ENCODE measurements at regions not wholly inside any gene's neighbourhood (a gene's known extent, or its start where the extent isn't known, plus 50 kb on each side); places are given as distances from the start of the nearest gene placed in this dataset.

- TF ChIP-seq, protein P1, sequence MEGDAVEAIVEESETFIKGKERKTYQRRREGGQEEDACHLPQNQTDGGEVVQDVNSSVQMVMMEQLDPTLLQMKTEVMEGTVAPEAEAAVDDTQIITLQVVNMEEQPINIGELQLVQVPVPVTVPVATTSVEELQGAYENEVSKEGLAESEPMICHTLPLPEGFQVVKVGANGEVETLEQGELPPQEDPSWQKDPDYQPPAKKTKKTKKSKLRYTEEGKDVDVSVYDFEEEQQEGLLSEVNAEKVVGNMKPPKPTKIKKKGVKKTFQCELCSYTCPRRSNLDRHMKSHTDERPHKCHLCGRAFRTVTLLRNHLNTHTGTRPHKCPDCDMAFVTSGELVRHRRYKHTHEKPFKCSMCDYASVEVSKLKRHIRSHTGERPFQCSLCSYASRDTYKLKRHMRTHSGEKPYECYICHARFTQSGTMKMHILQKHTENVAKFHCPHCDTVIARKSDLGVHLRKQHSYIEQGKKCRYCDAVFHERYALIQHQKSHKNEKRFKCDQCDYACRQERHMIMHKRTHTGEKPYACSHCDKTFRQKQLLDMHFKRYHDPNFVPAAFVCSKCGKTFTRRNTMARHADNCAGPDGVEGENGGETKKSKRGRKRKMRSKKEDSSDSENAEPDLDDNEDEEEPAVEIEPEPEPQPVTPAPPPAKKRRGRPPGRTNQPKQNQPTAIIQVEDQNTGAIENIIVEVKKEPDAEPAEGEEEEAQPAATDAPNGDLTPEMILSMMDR (IDR thresholded peaks at IDR 0.05): no peak
- TF ChIP-seq EZH2 (IDR thresholded peaks at IDR 0.05): no peak
These were observed 643.3 kb downstream of the NPHP4 start for GRCh38 chr1:5348732-5349465.

Data from neural progenitor cell (in vitro differentiated cells).